ENCODE measurements at regions not wholly inside any gene's neighbourhood (a gene's known extent, or its start where the extent isn't known, plus 50 kb on each side); places are given as distances from the start of the nearest gene placed in this dataset.

- Histone ChIP-seq H3K4me1 (no peaks in the 10 kb centered on the region), H3K4me3 (no peak overlapping the region), H3K36me3 (replicated peaks in 1 of 2; ENCODE audit: insufficient read depth in 1 of 2, low read depth in 2 of 2) (no peaks in the 10 kb centered on the region), H3K9me3 (no peaks in the 10 kb centered on the region), H3K27ac (no peak overlapping the region), H3K27me3 (no peaks in the 10 kb centered on the region)
- WGBS, 2 donors: 76 to 80% methylated on average over 9 of the region's 9 CpGs
- ATAC-seq (peak; percentile 50), DNase-seq (peak in 3 of 4 donors; percentile 8 to 38 (median 10))
- intact Hi-C loops (cut with DNase I): no loop called here
- TF ChIP-seq POLR2A (IDR thresholded peaks at IDR 0.05) (no peak), CTCF (IDR thresholded peaks at IDR 0.05) (no peak)
These were observed 193.9 kb upstream of the PLXNC1 start for GRCh38 chr12:93954166-93955112.

- DNase-seq (no peak), ATAC-seq (no peak)
- 83 to 90% methylated on average over 2 of the region's 2 CpGs for WGBS, 2 donors
- intact Hi-C loops (cut with DNase I): no loop called here
- no peaks in the 10 kb centered on the region for H3K4me1 ChIP-seq
- H3K27ac ChIP-seq: no peak overlapping the region
- H3K9me3 ChIP-seq: no peaks in the 10 kb centered on the region
- H3K27me3 ChIP-seq: no peaks in the 10 kb centered on the region
- TF ChIP-seq CTCF (IDR thresholded peaks at IDR 0.05): no peak
- TF ChIP-seq POLR2A (IDR thresholded peaks at IDR 0.05): no peak
- H3K36me3 ChIP-seq (replicated peaks in 1 of 2; ENCODE audit: insufficient read depth in 1 of 2, low read depth in 2 of 2): no peaks in the 10 kb centered on the region
- no peak overlapping the region for H3K4me3 ChIP-seq
These were observed 191.8 kb upstream of the PLXNC1 start for GRCh38 chr12:93956551-93956950.

GRCh38 chr12:93957168-93957567, 191.2 kb upstream of the PLXNC1 start:
- Histone ChIP-seq H3K27me3 (no peaks in the 10 kb centered on the region), H3K4me3 (no peak overlapping the region), H3K36me3 (replicated peaks in 1 of 2; ENCODE audit: insufficient read depth in 1 of 2, low read depth in 2 of 2) (no peaks in the 10 kb centered on the region), H3K4me1 (no peaks in the 10 kb centered on the region), H3K9me3 (no peaks in the 10 kb centered on the region), H3K27ac (no peak overlapping the region)
- DNase-seq (peak in 1 of 4 donors; percentile 5), ATAC-seq (no peak)
- intact Hi-C loops (cut with DNase I): no loop called here
- TF ChIP-seq POLR2A (IDR thresholded peaks at IDR 0.05) (no peak), CTCF (IDR thresholded peaks at IDR 0.05) (no peak)
- 77 to 91% methylated on average over 1 of the region's 1 CpG for WGBS, 2 donors

- no peak overlapping the region for H3K27ac ChIP-seq
- no peak for DNase-seq
- H3K4me3 ChIP-seq: no peak overlapping the region
- ATAC-seq: no peak
- H3K27me3 ChIP-seq: no peaks in the 10 kb centered on the region
- no peaks in the 10 kb centered on the region for H3K9me3 ChIP-seq
- no peak for TF ChIP-seq CTCF (IDR thresholded peaks at IDR 0.05)
- no peak for TF ChIP-seq POLR2A (IDR thresholded peaks at IDR 0.05)
- intact Hi-C loops (cut with DNase I): no loop called here
- no peaks in the 10 kb centered on the region for H3K4me1 ChIP-seq
- no peaks in the 10 kb centered on the region for H3K36me3 ChIP-seq (replicated peaks in 1 of 2; ENCODE audit: insufficient read depth in 1 of 2, low read depth in 2 of 2)
These were observed 190.5 kb upstream of the PLXNC1 start for GRCh38 chr12:93957870-93958269.

- 58 to 70% methylated on average over 1 of the region's 1 CpG for WGBS, 2 donors
- Histone ChIP-seq H3K4me3 (no peak overlapping the region), H3K27me3 (no peaks in the 10 kb centered on the region), H3K9me3 (no peaks in the 10 kb centered on the region), H3K27ac (no peak overlapping the region), H3K36me3 (replicated peaks in 1 of 2; ENCODE audit: insufficient read depth in 1 of 2, low read depth in 2 of 2) (no peaks in the 10 kb centered on the region), H3K4me1 (no peaks in the 10 kb centered on the region)
- DNase-seq (no peak), ATAC-seq (no peak)
- TF ChIP-seq CTCF (IDR thresholded peaks at IDR 0.05) (no peak), POLR2A (IDR thresholded peaks at IDR 0.05) (no peak)
- intact Hi-C loops (cut with DNase I): no loop called here
These were observed 188.7 kb upstream of the PLXNC1 start for GRCh38 chr12:93959657-93960056.
